Liver (tissue), 8 donors: ENCODE measurements at regions not wholly inside any gene's neighbourhood (a gene's known extent, or its start where the extent isn't known, plus 50 kb on each side); places are given as distances from the start of the nearest gene placed in this dataset.

Experiments
- DNase-seq: peaks from one replicate; pipeline ENCODE4 v3.0.0-alpha.2; 2017; ENCODE audit warnings: low spot score
- H3K27ac ChIP-seq, 2 donors: one replicate each; pipeline ENCODE4 v1.7.0; 2013; ENCODE audit warnings: inconsistent platforms in 2 of 2, low read length in 2 of 2, control low read depth in 1 of 2, low read depth in 1 of 2, mild to moderate bottlenecking in 1 of 2
- H3K27me3 ChIP-seq, 4 donors: one replicate each; pipeline versions ENCODE4 v1.6.1 to v1.7.0; 2013; ENCODE audit warnings: low read length in 3 of 4, inconsistent platforms in 1 of 4, mild to moderate bottlenecking in 1 of 4, moderate library complexity in 1 of 4; ENCODE audit not compliant: control insufficient read depth in 4 of 4, insufficient read depth in 4 of 4
- H3K36me3 ChIP-seq, 4 donors: one replicate each; pipeline versions ENCODE4 v1.6.1 to v1.7.0; 2013; ENCODE audit warnings: low read length in 3 of 4, mild to moderate bottlenecking in 3 of 4, low read depth in 1 of 4, moderate library complexity in 1 of 4; ENCODE audit not compliant: control insufficient read depth in 4 of 4, insufficient read depth in 3 of 4
- H3K4me1 ChIP-seq, 4 donors: one replicate each; pipeline versions ENCODE4 v1.6.1 to v1.7.0; 2013; ENCODE audit warnings: low read length in 3 of 4, mild to moderate bottlenecking in 3 of 4, moderate library complexity in 1 of 4; ENCODE audit not compliant: control insufficient read depth in 4 of 4, insufficient read depth in 4 of 4
- H3K4me3 ChIP-seq, 3 donors: one replicate each; pipeline versions ENCODE4 v1.6.1 to v1.7.0; 2013; ENCODE audit warnings: low read length in 3 of 3, control low read depth in 1 of 3, low read depth in 1 of 3, mild to moderate bottlenecking in 1 of 3
- H3K9ac ChIP-seq, 2 donors: one replicate each; pipeline ENCODE4 v1.7.0; 2013; ENCODE audit warnings: low read length in 2 of 2, mild to moderate bottlenecking in 2 of 2, moderate library complexity in 2 of 2, control low read depth in 1 of 2, low read depth in 1 of 2
- H3K9me3 ChIP-seq, 4 donors: one replicate each; pipeline versions ENCODE4 v1.6.1 to v1.7.0; 2013; ENCODE audit warnings: low read length in 3 of 4; ENCODE audit not compliant: control insufficient read depth in 4 of 4
- ATF3 ChIP-seq: IDR thresholded peaks from 2 replicates; pipeline ENCODE4 v1.6.1; 2016; ENCODE audit warnings: antibody characterized with exemption
- CTCF ChIP-seq: fragments of 150-350 bp; IDR thresholded peaks from 2 replicates; pipeline ENCODE4 v1.5.1; 2017; ENCODE audit warnings: improper control_type of control experiment, low read depth, low read length; ENCODE audit not compliant: missing input control
- EGR1 ChIP-seq, 2 donors: IDR thresholded peaks; 2 replicates each; pipeline ENCODE4 v1.6.1; 2016 to 2018; ENCODE audit warnings: antibody characterized with exemption in 2 of 2, low read depth in 2 of 2
- FOXA1 ChIP-seq: IDR thresholded peaks from 2 replicates; pipeline ENCODE4 v1.6.1; 2016; ENCODE audit warnings: antibody characterized with exemption
- FOXA2 ChIP-seq: IDR thresholded peaks from 2 replicates; pipeline ENCODE4 v1.6.1; 2016; ENCODE audit warnings: antibody characterized with exemption
- GABPA ChIP-seq, 2 donors: IDR thresholded peaks in 1 of 2; conservative IDR thresholded peaks in 1 of 2; 2 replicates each; pipeline ENCODE4 v1.6.1; 2016; ENCODE audit warnings: antibody characterized with exemption in 2 of 2, mild to moderate bottlenecking in 1 of 2, moderate library complexity in 1 of 2
- HNF4A ChIP-seq, 2 donors: conservative IDR thresholded peaks; 2 replicates each; pipeline ENCODE4 v1.6.1; 2016; ENCODE audit warnings: antibody characterized with exemption in 2 of 2, mild to moderate bottlenecking in 2 of 2
- HNF4G ChIP-seq: IDR thresholded peaks from 2 replicates; pipeline ENCODE4 v1.6.1; 2016; ENCODE audit warnings: antibody characterized with exemption
- JUND ChIP-seq, 2 donors: IDR thresholded peaks; 2 replicates each; pipeline ENCODE4 v1.6.1; 2016; ENCODE audit warnings: antibody characterized with exemption in 2 of 2
- NR2F2 ChIP-seq: IDR thresholded peaks from 2 replicates; pipeline ENCODE4 v1.6.1; 2016; ENCODE audit warnings: antibody characterized with exemption
- RAD21 ChIP-seq, 2 donors: IDR thresholded peaks; 2 replicates each; pipeline ENCODE4 v1.6.1; 2016; ENCODE audit warnings: antibody characterized with exemption in 2 of 2, mild to moderate bottlenecking in 2 of 2
- RXRA ChIP-seq, 2 donors: IDR thresholded peaks; 2 replicates each; pipeline ENCODE4 v1.6.1; 2017 to 2018; ENCODE audit warnings: antibody characterized with exemption in 2 of 2, mild to moderate bottlenecking in 1 of 2
- SP1 ChIP-seq: IDR thresholded peaks from 2 replicates; pipeline ENCODE4 v1.6.1; 2018; ENCODE audit warnings: antibody characterized with exemption, mild to moderate bottlenecking
- TAF1 ChIP-seq: conservative IDR thresholded peaks from 2 replicates; pipeline ENCODE4 v1.6.1; 2016; ENCODE audit warnings: antibody characterized with exemption, mild to moderate bottlenecking
- YY1 ChIP-seq: IDR thresholded peaks from 2 replicates; pipeline ENCODE4 v1.6.1; 2016; ENCODE audit warnings: antibody characterized with exemption, mild to moderate bottlenecking
- ZBTB33 ChIP-seq: IDR thresholded peaks from 2 replicates; pipeline ENCODE4 v1.6.1; 2016; ENCODE audit warnings: antibody characterized with exemption
- WGBS: extraction: QIAGEN DNeasy Blood & Tissue Kit; methylation state at CpG from one replicate; pipeline ENCODE4 v1.1.7; 2013; 5-methylcytosine and 5-hydroxymethylcytosine counted together
- TF ChIP-seq, protein P1 (sequence below): IDR thresholded peaks from 2 replicates; pipeline ENCODE4 v1.6.1; 2016; ENCODE audit warnings: antibody characterized with exemption
- TF ChIP-seq, protein P2 (sequence below): IDR thresholded peaks from 2 replicates; pipeline ENCODE4 v1.6.1; 2016; ENCODE audit warnings: antibody characterized with exemption, mild to moderate bottlenecking
- donor health status: healthy.
- donor health status: healthy.
- donor health status: healthy.
- donor health status: healthy.
- donor health status: healthy.

DNA sequence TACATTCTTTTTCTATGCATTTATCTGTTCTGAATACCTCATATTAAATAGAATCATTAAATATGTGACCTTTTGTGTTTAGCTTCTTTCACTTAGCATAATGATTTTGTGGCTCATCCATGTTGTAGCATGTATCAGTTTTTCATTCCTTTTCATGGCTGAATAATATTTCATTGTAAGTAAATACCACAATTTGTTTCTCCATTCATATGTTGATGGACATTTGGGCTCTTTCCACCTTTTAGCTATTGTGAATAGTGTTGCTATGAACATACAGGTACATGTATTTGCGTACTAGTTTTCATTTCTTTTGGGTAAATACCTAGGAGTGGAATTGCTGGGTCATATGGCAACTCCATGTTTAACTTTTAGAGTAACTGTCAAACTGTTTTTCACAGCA, 85.1 kb downstream of the GNL3L start:
- H3K4me3 ChIP-seq, result no peak overlapping the region
- no peaks in the 10 kb centered on the region for H3K36me3 ChIP-seq
- H3K27me3 ChIP-seq, result no peaks in the 10 kb centered on the region
- no peak for DNase-seq
- H3K4me1 ChIP-seq, result no peaks in the 10 kb centered on the region
- no peak overlapping the region for H3K27ac ChIP-seq
- no peak overlapping the region for H3K9ac ChIP-seq
- TF ChIP-seq GABPA (IDR thresholded peaks at IDR 0.05 in 1 of 2, conservative IDR thresholded peaks at IDR 0.05 in 1 of 2) (no peak), HNF4G (no peak), RXRA (IDR thresholded peaks at IDR 0.05) (no peak), ATF3 (no peak), RAD21 (IDR thresholded peaks at IDR 0.05) (no peak)
- TF ChIP-seq, protein P1, sequence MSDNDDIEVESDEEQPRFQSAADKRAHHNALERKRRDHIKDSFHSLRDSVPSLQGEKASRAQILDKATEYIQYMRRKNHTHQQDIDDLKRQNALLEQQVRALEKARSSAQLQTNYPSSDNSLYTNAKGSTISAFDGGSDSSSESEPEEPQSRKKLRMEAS, result no peak
- H3K9me3 ChIP-seq, result peaks cover 0 to 2% (median under 1%) of the 10 kb centered on the region in 4 donors
- WGBS, result 97% methylated on average over 1 of the region's 1 CpG

- H3K9ac ChIP-seq, result no peak overlapping the region
- DNase-seq, result no peak
- no peaks in the 10 kb centered on the region for H3K27me3 ChIP-seq
- TF ChIP-seq HNF4G (no peak), ZBTB33 (no peak), JUND (IDR thresholded peaks at IDR 0.05) (no peak), SP1 (no peak), EGR1 (IDR thresholded peaks at IDR 0.05; ENCODE audit: low read depth in 2 of 2) (no peak), NR2F2 (no peak), TAF1 (no peak), FOXA1 (no peak), ATF3 (no peak), RXRA (IDR thresholded peaks at IDR 0.05) (no peak), HNF4A (conservative IDR thresholded peaks at IDR 0.05) (no peak), RAD21 (IDR thresholded peaks at IDR 0.05) (no peak), GABPA (IDR thresholded peaks at IDR 0.05 in 1 of 2, conservative IDR thresholded peaks at IDR 0.05 in 1 of 2) (no peak), FOXA2 (no peak), CTCF (no peak), YY1 (no peak)
- TF ChIP-seq, protein P1, result no peak
- TF ChIP-seq, protein P2, sequence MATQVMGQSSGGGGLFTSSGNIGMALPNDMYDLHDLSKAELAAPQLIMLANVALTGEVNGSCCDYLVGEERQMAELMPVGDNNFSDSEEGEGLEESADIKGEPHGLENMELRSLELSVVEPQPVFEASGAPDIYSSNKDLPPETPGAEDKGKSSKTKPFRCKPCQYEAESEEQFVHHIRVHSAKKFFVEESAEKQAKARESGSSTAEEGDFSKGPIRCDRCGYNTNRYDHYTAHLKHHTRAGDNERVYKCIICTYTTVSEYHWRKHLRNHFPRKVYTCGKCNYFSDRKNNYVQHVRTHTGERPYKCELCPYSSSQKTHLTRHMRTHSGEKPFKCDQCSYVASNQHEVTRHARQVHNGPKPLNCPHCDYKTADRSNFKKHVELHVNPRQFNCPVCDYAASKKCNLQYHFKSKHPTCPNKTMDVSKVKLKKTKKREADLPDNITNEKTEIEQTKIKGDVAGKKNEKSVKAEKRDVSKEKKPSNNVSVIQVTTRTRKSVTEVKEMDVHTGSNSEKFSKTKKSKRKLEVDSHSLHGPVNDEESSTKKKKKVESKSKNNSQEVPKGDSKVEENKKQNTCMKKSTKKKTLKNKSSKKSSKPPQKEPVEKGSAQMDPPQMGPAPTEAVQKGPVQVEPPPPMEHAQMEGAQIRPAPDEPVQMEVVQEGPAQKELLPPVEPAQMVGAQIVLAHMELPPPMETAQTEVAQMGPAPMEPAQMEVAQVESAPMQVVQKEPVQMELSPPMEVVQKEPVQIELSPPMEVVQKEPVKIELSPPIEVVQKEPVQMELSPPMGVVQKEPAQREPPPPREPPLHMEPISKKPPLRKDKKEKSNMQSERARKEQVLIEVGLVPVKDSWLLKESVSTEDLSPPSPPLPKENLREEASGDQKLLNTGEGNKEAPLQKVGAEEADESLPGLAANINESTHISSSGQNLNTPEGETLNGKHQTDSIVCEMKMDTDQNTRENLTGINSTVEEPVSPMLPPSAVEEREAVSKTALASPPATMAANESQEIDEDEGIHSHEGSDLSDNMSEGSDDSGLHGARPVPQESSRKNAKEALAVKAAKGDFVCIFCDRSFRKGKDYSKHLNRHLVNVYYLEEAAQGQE, result no peak
- H3K4me3 ChIP-seq, result no peak overlapping the region
- WGBS, result 88% methylated on average over 3 of the region's 3 CpGs
- H3K9me3 ChIP-seq, result no peaks in the 10 kb centered on the region
- no peaks in the 10 kb centered on the region for H3K4me1 ChIP-seq
- H3K27ac ChIP-seq, result no peak overlapping the region
- H3K36me3 ChIP-seq, result no peaks in the 10 kb centered on the region
Measured at GRCh38 chrX:54633641-54634040, 103.6 kb downstream of the GNL3L start.
